Activated CD8-positive, alpha-beta T cell treated with anti-CD3 and anti-CD28 coated beads for 36 hours (primary cell): ENCODE measurements at regions not wholly inside any gene's neighbourhood (a gene's known extent, or its start where the extent isn't known, plus 50 kb on each side); places are given as distances from the start of the nearest gene placed in this dataset.

Experiments
- ATAC-seq: fragments of 200-7000 bp; cut with Tn5 transposase; one replicate; pipeline ENCODE4 v1.10.0; 2021; ENCODE audit warnings: mild to moderate bottlenecking, moderate library complexity
- CTCF ChIA-PET: fragments of 350-600 bp; sonication (Branson Sonifier 250); formaldehyde crosslinking; loops from one replicate; lab custom pipeline; 2021; ENCODE audit warnings: antibody characterized with exemption; lab: Charles Lee
- POLR2A ChIA-PET: fragments of 350-600 bp; sonication (Branson Sonifier 250); formaldehyde crosslinking; loops from one replicate; lab custom pipeline; 2021; ENCODE audit warnings: antibody characterized with exemption; lab: Charles Lee
- DNase-seq: peaks from one replicate; pipeline ENCODE4 v3.0.0-alpha.2; 2020
- H3K27ac Mint-ChIP-seq: one replicate; pipeline ENCODE4 v1.8.0; 2021; ENCODE audit warnings: mild to moderate bottlenecking, mixed read lengths
- H3K27me3 Mint-ChIP-seq: one replicate; pipeline ENCODE4 v1.8.0; 2021; ENCODE audit warnings: mixed read lengths
- H3K36me3 Mint-ChIP-seq: one replicate; pipeline ENCODE4 v1.8.0; 2021; ENCODE audit warnings: low read depth, mixed read lengths
- H3K4me1 Mint-ChIP-seq: one replicate; pipeline ENCODE4 v1.8.0; 2021; ENCODE audit warnings: low read depth, mixed read lengths
- H3K4me3 Mint-ChIP-seq: one replicate; pipeline ENCODE4 v1.8.0; 2021; ENCODE audit warnings: mild to moderate bottlenecking, moderate library complexity, mixed read lengths
- H3K9me3 Mint-ChIP-seq: one replicate; pipeline ENCODE4 v1.8.0; 2021; ENCODE audit warnings: mixed read lengths
- intact Hi-C: fragments of 100-400 bp; cut with micrococcal nuclease; formaldehyde crosslinking; loops from one replicate; pipeline ENCODE4 v1.10.0; 2022
- TF ChIP-seq, protein P1 (sequence below): fragments of 200-600 bp; IDR thresholded peaks from one replicate; pipeline ENCODE4 v1.8.0; 2022; ENCODE audit warnings: antibody characterized with exemption, mild to moderate bottlenecking

- Mint-ChIP-seq H3K27me3 (peaks cover 1% of the 10 kb centered on the region), H3K36me3 (no peaks in the 10 kb centered on the region), H3K27ac (no peak overlapping the region), H3K9me3 (no peaks in the 10 kb centered on the region), H3K4me3 (no peak overlapping the region), H3K4me1 (no peaks in the 10 kb centered on the region)
- POLR2A ChIA-PET: interaction anchor here (0.6 kb wide), 1 partner anchor 207 kb away, joined by 3 read pairs; no protein-coding TSS in a partner anchor
- CTCF ChIA-PET: no interaction called here
- TF ChIP-seq, protein P1, sequence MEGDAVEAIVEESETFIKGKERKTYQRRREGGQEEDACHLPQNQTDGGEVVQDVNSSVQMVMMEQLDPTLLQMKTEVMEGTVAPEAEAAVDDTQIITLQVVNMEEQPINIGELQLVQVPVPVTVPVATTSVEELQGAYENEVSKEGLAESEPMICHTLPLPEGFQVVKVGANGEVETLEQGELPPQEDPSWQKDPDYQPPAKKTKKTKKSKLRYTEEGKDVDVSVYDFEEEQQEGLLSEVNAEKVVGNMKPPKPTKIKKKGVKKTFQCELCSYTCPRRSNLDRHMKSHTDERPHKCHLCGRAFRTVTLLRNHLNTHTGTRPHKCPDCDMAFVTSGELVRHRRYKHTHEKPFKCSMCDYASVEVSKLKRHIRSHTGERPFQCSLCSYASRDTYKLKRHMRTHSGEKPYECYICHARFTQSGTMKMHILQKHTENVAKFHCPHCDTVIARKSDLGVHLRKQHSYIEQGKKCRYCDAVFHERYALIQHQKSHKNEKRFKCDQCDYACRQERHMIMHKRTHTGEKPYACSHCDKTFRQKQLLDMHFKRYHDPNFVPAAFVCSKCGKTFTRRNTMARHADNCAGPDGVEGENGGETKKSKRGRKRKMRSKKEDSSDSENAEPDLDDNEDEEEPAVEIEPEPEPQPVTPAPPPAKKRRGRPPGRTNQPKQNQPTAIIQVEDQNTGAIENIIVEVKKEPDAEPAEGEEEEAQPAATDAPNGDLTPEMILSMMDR: no peak
- DNase-seq (no peak), ATAC-seq (no peak)
- intact Hi-C loops: no loop called here
Observed at GRCh38 chr10:6894405-6894804, 314.3 kb upstream of the PRKCQ start.

DNA sequence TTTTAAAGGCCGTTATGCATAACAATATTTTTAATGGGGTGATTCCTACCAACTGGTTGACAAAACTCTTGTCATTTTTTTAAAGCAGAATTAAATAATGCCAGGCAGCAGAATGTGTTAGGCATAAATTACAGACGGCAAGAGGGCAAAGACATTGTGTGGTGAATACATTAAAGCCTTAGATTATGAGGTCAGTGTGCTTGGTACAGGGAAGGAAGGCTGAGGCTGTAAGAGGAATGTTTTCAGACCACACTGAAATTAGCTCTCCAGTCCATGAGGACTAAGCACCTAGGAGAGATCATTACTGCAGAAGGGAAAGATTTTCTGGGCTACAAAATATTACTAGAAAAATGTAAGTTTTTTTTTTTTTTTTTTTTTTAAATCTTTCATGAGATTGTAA lies 312.8 kb upstream of the PRKCQ start:
- H3K4me1 Mint-ChIP-seq: no peaks in the 10 kb centered on the region
- no peak overlapping the region for H3K4me3 Mint-ChIP-seq
- no peaks in the 10 kb centered on the region for H3K9me3 Mint-ChIP-seq
- ATAC-seq (no peak), DNase-seq (no peak)
- CTCF ChIA-PET: no interaction called here
- POLR2A ChIA-PET: no interaction called here
- TF ChIP-seq, protein P1: no peak
- intact Hi-C loops: no loop called here
- no peaks in the 10 kb centered on the region for H3K36me3 Mint-ChIP-seq
- peaks cover 1% of the 10 kb centered on the region for H3K27me3 Mint-ChIP-seq
- no peak overlapping the region for H3K27ac Mint-ChIP-seq

DNA sequence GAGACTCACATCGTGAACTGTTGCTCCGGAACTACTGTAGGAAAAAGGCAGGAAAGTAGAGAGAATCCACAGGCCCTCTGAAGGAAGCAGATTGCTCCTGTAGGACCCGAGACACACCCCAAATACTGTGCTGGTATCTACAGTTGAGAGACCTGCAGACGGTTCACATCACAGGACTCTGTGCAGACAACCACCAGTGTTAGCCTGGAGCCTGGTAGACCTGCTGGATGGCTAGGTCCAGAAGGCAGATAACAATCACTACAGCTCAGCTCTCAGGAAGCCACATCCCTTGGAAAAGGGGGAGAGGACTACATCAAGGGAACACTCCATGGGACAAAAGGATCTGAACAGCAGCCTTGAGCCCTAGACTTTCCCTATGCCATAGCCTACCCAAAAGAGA lies 311.8 kb upstream of the PRKCQ start:
- H3K27me3 Mint-ChIP-seq: peaks cover 1% of the 10 kb centered on the region
- DNase-seq (no peak), ATAC-seq (no peak)
- H3K4me1 Mint-ChIP-seq: no peaks in the 10 kb centered on the region
- H3K27ac Mint-ChIP-seq: no peak overlapping the region
- TF ChIP-seq, protein P1: no peak
- POLR2A ChIA-PET: no interaction called here
- CTCF ChIA-PET: no interaction called here
- no peaks in the 10 kb centered on the region for H3K9me3 Mint-ChIP-seq
- H3K36me3 Mint-ChIP-seq: no peaks in the 10 kb centered on the region
- H3K4me3 Mint-ChIP-seq: no peak overlapping the region
- intact Hi-C loops: no loop called here

DNA sequence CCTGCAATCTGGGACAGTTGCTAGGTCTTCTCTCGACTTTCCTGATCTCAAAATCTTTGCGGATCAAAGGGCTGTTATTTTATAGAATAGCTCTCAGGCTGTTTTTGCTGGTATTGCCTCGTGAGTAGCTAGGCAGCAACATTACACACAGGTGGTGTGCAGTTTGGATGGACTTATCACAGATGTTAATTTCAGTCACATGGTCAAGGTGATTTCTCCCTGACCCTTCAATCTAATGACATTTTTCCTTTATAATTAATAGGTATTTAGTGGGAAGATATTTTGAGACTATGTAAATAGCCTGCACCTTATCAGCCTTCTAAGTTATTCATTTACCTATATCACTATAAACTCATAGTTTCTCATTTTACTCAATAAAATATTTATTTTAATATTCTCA lies 309.6 kb upstream of the PRKCQ start:
- Mint-ChIP-seq H3K9me3 (no peaks in the 10 kb centered on the region), H3K27ac (no peak overlapping the region)
- DNase-seq: no peak

DNA sequence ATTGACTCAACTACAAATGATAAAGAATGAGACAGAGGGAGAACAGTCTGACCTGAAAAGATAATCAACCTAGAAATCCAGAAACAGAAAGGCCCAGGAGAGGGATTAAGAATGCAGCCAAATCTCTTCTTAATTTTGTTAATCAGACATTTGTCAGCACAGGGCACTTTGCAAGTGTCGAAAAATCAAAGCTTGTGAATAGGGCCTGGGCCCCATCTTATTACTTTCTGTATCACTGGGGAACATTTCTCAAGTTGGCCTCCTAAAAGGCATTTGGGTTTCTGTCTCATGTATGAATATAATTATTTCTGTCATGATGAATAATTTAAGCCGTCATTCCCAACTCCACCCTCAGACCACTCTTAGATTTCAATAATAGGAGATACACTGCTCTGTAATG lies 308.4 kb upstream of the PRKCQ start:
- H3K4me3 Mint-ChIP-seq: no peak overlapping the region
- no peaks in the 10 kb centered on the region for H3K36me3 Mint-ChIP-seq
- H3K9me3 Mint-ChIP-seq: no peaks in the 10 kb centered on the region
- TF ChIP-seq, protein P1: no peak
- peaks cover 3% of the 10 kb centered on the region for H3K4me1 Mint-ChIP-seq
- ChIA-PET CTCF (no interaction called here), POLR2A (no interaction called here)
- H3K27me3 Mint-ChIP-seq: peaks cover 4% of the 10 kb centered on the region
- DNase-seq (no peak), ATAC-seq (no peak)
- no peak overlapping the region for H3K27ac Mint-ChIP-seq
- intact Hi-C loops: no loop called here

More for the DNA sequence above, 309.6 kb upstream of the PRKCQ start:
- ChIA-PET CTCF (interaction anchor here (0.6 kb wide), 1 partner anchor 30 kb away, joined by 3 read pairs; no protein-coding TSS in a partner anchor), POLR2A (no interaction called here)
- intact Hi-C loops: no loop called here
- ATAC-seq: no peak
- no peak overlapping the region for H3K4me3 Mint-ChIP-seq
- TF ChIP-seq, protein P1: no peak
- H3K4me1 Mint-ChIP-seq: peaks cover 3% of the 10 kb centered on the region
- peaks cover 1% of the 10 kb centered on the region for H3K27me3 Mint-ChIP-seq
- no peaks in the 10 kb centered on the region for H3K36me3 Mint-ChIP-seq
